HTR-8/SVneo (cell line): ENCODE measurements at regions not wholly inside any gene's neighbourhood (a gene's known extent, or its start where the extent isn't known, plus 50 kb on each side); places are given as distances from the start of the nearest gene placed in this dataset.

Experiments used
- DNase-seq: peaks from one replicate; pipeline ENCODE4 v3.0.0; 2011; ENCODE audit warnings: low spot score, mixed read lengths; ENCODE audit not compliant: insufficient read length
- FAIRE-seq: peaks from 2 replicates; lab custom pipeline; 2011; peaks lifted over from hg19 to GRCh38; lab: Jason Lieb, UNC

DNA sequence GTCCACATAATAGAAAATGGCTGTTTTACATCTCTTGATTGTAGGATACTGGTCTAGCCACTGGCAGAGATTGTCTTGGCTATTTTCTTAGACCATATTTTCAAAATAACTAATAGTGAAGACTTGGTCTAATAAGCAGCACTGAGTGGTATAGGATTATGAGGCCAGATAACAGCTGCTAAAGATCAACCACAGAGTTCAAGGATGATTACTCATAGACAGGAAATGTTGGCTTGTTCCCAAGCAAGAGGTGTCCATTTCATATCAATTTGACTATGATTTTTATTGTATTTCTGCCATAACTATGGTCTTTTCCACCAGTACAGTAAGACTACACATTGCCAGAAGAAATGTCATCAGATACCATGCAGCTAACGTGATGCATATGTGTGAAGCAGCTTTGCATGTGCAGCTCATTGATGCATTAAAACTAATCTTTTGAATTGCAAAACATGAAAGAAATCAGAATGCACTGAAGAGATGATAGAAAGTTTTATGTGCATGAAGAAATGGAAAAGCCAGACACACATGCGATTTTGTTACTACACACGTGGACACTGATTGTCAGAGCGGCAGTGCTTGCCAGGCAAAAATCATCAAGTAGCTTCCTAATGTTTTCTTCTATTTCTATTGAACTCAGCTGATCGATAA is 693.3 kb downstream of the CDH11 start:
- DNase-seq (no peak), FAIRE-seq (no peak)

DNA sequence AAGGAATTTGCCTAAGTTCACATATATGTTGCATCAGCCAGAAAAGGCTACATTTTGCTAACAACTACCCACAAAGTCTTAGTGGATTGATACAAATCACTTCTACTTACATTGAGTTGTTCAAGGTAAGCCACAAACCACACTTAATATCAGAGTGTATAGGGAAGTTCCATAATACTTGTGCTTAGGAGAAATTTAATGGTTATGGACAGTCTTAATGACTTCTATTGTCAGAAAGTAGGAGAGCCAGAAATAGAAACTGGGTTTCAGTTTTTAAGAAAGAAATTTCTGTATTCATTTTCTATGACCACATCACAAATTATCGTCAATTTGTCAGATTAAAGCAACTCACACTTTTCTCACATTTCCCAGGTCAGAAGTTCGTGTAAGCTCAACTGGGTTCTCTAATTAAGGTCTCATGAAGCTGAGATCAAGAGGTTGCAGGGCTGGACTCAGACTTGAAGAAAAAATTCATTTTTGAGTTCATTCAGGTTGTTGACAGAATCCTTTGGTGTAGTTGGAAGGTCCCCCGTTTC is 695.7 kb downstream of the CDH11 start:
- DNase-seq (no peak), FAIRE-seq (no peak)

- DNase-seq (no peak), FAIRE-seq (no peak)
Observed at GRCh38 chr16:64425381-64425780, 696.5 kb downstream of the CDH11 start.

GRCh38 chr16:64422259-64422658 is 699.6 kb downstream of the CDH11 start:
- FAIRE-seq, result no peak

DNA sequence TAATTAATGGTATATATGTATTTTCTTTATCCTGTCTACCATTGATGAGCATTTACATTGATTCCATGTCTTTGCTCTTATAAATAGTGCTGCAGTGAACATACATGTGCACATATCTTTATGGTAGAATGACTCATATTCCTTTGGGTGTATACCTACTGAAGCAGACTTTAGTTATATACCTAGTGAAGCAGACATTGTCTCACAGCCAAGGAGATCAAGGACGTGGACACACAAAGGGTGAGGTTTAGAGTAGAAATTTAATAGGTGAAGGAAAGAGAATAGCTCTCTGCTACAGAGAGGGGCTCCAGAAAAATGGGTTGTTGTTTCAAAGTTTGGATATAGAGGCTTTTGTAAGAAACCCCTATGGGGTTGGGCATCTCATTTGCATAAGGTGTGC is 700.3 kb downstream of the CDH11 start:
- FAIRE-seq, result no peak
- DNase-seq, result no peak

More at GRCh38 chr16:64422259-64422658, 699.6 kb downstream of the CDH11 start:
- no peak for DNase-seq

DNA sequence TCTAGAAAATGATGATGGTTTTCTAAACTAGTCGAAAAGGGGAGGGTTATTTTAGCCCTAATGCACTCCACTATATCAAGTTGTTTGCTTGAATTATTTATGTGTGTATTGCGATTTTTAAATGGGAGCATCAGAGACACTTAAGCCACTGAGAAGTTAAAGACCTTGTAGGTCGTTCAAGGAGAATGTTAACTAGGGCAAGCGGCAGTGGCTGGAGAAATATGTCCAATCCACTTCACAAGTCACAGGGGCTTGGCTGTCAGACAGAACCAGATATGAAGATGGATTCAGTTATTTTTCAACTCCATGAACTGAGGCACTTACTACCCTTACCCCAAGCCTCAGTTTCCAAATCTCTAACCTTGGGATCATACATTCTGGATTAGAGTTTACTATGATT is 702.0 kb downstream of the CDH11 start:
- DNase-seq (no peak), FAIRE-seq (no peak)

DNA sequence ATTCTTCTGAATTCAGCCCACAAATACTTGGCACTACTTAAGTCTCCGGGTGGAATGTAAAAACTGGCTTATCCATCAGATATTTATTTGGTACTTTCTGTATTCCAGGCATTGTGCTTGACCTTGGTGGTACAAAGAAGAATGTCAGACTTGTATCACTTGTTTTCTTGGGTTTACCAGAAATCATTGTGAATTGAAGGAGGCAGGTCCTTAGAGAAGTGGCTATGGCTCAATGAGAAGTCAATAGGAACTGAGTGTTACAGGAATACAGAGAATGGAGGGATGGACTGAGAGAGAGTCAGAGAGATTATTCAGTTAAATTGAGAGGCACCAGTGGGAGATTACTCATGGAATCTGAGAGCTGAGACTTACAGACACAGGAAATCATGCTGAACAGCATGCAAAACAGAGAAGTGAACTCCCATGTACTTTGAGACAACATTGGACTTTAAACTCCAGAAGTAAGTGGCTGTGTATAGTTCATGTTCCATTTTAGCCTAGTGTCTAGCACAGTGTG is 704.1 kb downstream of the CDH11 start:
- FAIRE-seq, result no peak
- no peak for DNase-seq

DNA sequence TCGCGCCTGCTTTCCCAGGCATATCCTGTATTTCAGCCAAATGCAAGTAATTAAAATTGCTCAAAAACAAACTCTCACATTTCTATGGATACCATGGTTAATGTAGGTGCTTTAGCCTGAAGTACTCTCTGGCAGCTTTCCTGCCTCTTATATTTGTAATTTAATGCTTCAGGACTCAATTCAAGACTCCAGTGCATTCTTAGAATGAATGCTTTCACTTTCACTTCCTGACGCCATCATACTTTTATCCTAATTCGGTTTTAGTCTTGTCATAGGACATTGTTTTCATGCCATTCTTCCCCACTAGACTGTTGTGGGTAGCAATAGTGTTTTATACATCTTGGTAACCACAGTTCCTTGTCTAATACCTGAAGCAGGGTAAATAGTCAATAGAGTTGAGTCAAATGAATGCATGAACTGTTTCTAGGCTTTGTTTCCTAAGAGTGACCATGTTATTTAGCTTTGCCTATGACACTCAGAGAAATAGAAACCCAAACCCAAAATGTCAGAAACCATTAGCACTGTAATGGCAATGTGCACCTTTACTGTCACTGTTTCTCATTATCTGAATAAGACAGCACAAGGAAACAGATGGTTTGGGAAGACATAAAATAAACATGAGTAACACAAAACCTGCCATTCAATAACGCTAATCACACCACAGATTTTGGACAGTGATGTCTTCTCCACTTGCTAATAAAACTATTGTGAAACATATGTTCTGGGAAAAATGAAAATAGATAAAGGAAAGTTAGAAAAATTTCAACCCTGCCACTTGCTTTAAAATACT is 705.5 kb downstream of the CDH11 start:
- FAIRE-seq (no peak), DNase-seq (no peak)

DNA sequence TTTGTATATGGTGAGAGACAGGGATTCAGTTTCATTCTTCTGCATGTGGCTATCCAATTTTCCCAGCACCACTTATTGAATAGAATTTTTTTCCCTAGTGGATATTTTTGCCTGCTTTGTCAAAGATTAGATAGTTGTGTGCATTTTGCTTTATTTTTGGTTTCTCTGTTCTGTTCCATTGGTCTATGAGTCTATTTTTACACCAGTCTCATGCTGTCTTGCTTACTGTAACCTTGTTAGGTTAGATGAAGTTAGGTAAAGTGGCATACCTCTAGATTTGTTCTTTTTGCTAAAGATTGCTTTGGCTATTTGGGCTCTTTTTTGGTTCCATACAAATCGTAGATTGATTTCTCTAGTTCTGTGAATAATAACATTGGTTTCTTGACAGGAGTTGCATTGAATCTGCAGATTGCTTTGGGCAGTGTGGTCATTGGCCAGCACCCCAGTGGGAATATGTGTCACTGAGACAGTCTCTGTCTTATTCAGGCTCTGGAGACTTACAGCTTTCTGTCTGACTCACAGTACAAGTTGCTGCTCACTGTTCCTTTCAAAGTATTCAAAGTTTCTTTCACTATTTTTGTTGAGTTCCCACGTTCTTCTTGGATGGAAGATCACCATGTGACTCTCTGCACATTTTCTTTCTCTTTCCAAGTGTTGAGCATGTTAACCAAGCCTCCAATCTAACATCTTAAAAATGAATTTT is 709.1 kb downstream of the CDH11 start:
- FAIRE-seq (no peak), DNase-seq (no peak)

- FAIRE-seq (no peak), DNase-seq (no peak)
Observed at GRCh38 chr16:64410306-64410705, 711.6 kb downstream of the CDH11 start.

- no peak for FAIRE-seq
- DNase-seq, result no peak
Observed at GRCh38 chr16:64409783-64410210, 712.1 kb downstream of the CDH11 start.

GRCh38 chr16:64408699-64409098 is 713.2 kb downstream of the CDH11 start:
- DNase-seq, result no peak
- no peak for FAIRE-seq

DNA sequence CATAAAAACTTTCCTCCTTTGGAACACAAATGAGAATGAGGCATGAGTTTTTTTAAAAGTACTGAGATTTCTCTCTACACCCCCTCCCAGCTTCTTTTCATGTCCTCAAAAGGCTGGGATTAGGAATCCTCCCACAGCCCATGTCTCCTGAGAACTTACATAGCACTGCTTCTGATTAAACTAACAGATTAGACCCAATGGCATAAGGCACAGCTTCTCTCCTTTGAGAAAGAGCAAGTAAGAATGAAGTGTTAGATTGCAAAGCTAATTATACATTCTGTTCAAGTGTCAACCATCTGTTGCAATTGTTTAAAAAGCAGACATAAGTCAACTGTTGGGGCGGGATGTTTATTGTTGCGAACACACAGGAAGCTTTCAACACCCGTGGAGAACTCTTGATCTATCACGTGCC is 715.1 kb downstream of the CDH11 start:
- no peak for FAIRE-seq
- DNase-seq, result no peak

- no peak for DNase-seq
- FAIRE-seq, result no peak
Observed at GRCh38 chr16:64403352-64403751, 718.5 kb downstream of the CDH11 start.

- FAIRE-seq, result no peak
- DNase-seq, result no peak
Observed at GRCh38 chr16:64398793-64399192, 723.1 kb downstream of the CDH11 start.

GRCh38 chr16:64397945-64398508 is 723.8 kb downstream of the CDH11 start:
- DNase-seq (no peak), FAIRE-seq (no peak)

- no peak for FAIRE-seq
- DNase-seq, result no peak
Observed at GRCh38 chr16:64397042-64397441, 724.8 kb downstream of the CDH11 start.

DNA sequence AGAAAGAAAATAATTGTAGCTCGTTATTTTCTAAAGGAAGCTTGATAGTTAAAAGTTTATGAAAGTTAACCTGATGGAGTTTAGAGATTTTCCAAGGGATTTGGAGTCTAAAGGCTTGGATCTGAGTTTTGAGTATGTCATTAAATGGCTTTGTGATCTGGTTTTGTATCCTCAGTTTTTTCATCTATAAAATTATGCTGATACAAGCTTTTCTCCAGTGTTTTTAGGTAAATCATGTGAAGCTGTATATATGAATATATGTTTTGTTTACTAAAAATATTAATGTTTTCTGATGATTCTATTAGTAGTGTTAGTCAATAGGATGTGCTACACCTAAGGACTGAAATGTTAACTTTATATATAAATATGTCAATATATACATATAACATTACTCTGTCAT is 727.8 kb downstream of the CDH11 start:
- DNase-seq, result no peak
- no peak for FAIRE-seq

GRCh38 chr16:64392456-64392855 is 729.4 kb downstream of the CDH11 start:
- DNase-seq, result no peak
- no peak for FAIRE-seq

GRCh38 chr16:64391063-64391600 is 730.7 kb downstream of the CDH11 start:
- no peak for DNase-seq
- FAIRE-seq, result no peak
